Heart left ventricle (tissue), 16 donors: ENCODE measurements at regions not wholly inside any gene's neighbourhood (a gene's known extent, or its start where the extent isn't known, plus 50 kb on each side); places are given as distances from the start of the nearest gene placed in this dataset.
"Not testable (repeated sequence)": the region's sequence is repeated elsewhere in the genome, so short reads cannot be mapped to it uniquely, and the experiment has no call there.

Experiments used
- ATAC-seq, 4 donors: fragments of 200-7000 bp; cut with Tn5 transposase; one replicate each; pipeline ENCODE4 v1.9.1; 2020 to 2022; ENCODE audit warnings: moderate library complexity in 4 of 4, mild to moderate bottlenecking in 3 of 4, moderate number of reproducible peaks in 1 of 4
- DNase-seq, 5 donors: peaks; one replicate each; pipeline ENCODE4 v3.0.0-alpha.2; 2020
- H3K27ac ChIP-seq, 12 donors: fragments of 200-600 bp; sonication (generic) in 4 of 12; one replicate each; pipeline versions ENCODE4 v1.5.0 to v1.8.0; 2016 to 2022; ENCODE audit warnings: mild to moderate bottlenecking in 2 of 12
- H3K27me3 ChIP-seq, 9 donors: fragments of 200-600 bp; sonication (generic) in 2 of 9; one replicate each; pipeline versions ENCODE4 v1.5.1 to v1.8.0; 2016 to 2022; ENCODE audit warnings: mild to moderate bottlenecking in 3 of 9
- H3K36me3 ChIP-seq, 9 donors: fragments of 200-600 bp; sonication (generic) in 2 of 9; one replicate each; pipeline versions ENCODE4 v1.5.0 to v1.8.0; 2018 to 2022; ENCODE audit warnings: mild to moderate bottlenecking in 2 of 9
- H3K4me1 ChIP-seq, 12 donors: fragments of 200-600 bp; sonication (generic) in 4 of 12; one replicate each; pipeline versions ENCODE4 v1.5.0 to v1.8.0; 2016 to 2022; ENCODE audit warnings: mild to moderate bottlenecking in 3 of 12
- H3K4me3 ChIP-seq, 12 donors: fragments of 200-600 bp; sonication (generic) in 4 of 12; one replicate each; pipeline versions ENCODE4 v1.5.0 to v1.8.0; 2017 to 2022; ENCODE audit warnings: mild to moderate bottlenecking in 9 of 12, moderate library complexity in 4 of 12
- H3K9me3 ChIP-seq, 12 donors: fragments of 200-600 bp; sonication (generic) in 4 of 12; one replicate each; pipeline versions ENCODE4 v1.5.0 to v1.8.0; 2016 to 2022; ENCODE audit warnings: mild to moderate bottlenecking in 1 of 12
- POLR2A ChIP-seq, 2 donors: fragments of 450-650 bp; IDR thresholded peaks; one replicate each; pipeline ENCODE4 v1.6.1; 2017; ENCODE audit warnings: antibody characterized with exemption in 2 of 2, mild to moderate bottlenecking in 2 of 2, moderate library complexity in 2 of 2
- WGBS, 4 donors: extraction: QIAGEN DNeasy Blood & Tissue Kit in 2 of 4; methylation state at CpG; one replicate each; pipeline versions ENCODE4 v1.1.5 to v1.1.7; 2013 to 2018; 5-methylcytosine and 5-hydroxymethylcytosine counted together
- intact Hi-C, 10 donors: fragments of 100-400 bp; cut with DNase I; formaldehyde crosslinking; loops; one replicate each; pipeline versions ENCODE4 v1.11.1 to v1.14.2; 2022
- TF ChIP-seq, protein P1 (sequence below), 12 donors: fragments of 200-600 bp; sonication (generic) in 4 of 12; IDR thresholded peaks; one replicate each; pipeline versions ENCODE4 v1.5.0 to v1.8.0; 2018 to 2022; ENCODE audit warnings: antibody characterized with exemption in 12 of 12, mild to moderate bottlenecking in 5 of 12
- donor health status: ischemic (EF 13 %, LVEDD 7.1; RV severe dilation, severe dysfunction).
- donor health status: healthy with polysubstance abuse.
- donor health status: DM: no; HTN: yes; CAD: no.
- donor health status: DM: no; HTN: no; CAD: no.
- donor health status: ischemic (EF 25% LVEDD 6.9; RV normal size, moderate dysfunction).
- donor health status: ischemic (EF 25% LVEDD 5.7; RV mildly dilated, moderate dysfunction).
- donor health status: healthy.
- donor health status: DM: yes; HTN: yes; CAD: no.
- donor health status: ischemic (EF 35%, LVEDD 5.7; RV mildly dilated, moderate dysfunction).
- donor health status: nonischemic (EF 11% LVEDD 7.7; RV severe dilation, severe dysfunction).
- donor health status: DM: yes; HTN: yes; CAD: no.
- donor health status: PGD.
- donor health status: ischemic (EF 29% LVEDD 5.4; RV normal size, mild dysfunction).
- donor health status: nonischemic (EF 23%, LVEDD 6.1; RV moderate dilation, normal function).

DNA sequence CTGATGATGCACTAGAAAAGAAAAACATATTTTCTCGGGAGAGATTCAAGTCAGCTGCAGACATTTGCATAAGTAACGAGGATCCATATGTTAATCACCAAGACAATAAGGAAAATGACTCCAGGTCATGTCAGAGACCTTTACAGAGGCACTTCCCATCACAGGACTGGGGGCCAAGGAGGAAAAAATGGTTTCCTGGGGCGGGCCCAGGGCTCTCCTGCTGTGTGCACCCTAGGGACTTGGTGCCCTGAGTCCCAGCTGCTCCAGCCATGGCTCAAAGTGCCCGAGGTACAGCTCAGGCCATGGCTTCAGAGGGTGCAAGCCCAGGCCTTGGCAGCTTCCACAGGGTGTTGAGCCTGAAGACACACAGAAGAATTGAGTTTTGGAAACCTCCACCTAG is 415.4 kb upstream of the FRG1 start:
- 50 to 73% (median 59%) methylated on average over 3 to 4 of the region's 4 CpGs for WGBS, 4 donors
- no peak for TF ChIP-seq POLR2A (IDR thresholded peaks at IDR 0.05)
- H3K36me3 ChIP-seq, result no peaks in the 10 kb centered on the region
- H3K27me3 ChIP-seq, result no peaks in the 10 kb centered on the region
- intact Hi-C loops, result no loop called here
- ATAC-seq, result no peak
- no peaks in the 10 kb centered on the region for H3K4me1 ChIP-seq
- no peak for DNase-seq
- H3K4me3 ChIP-seq, result no peak overlapping the region
- no peak overlapping the region for H3K27ac ChIP-seq
- H3K9me3 ChIP-seq, result peaks cover 0 to 42% (median 14%) of the 10 kb centered on the region in 12 donors

GRCh38 chr4:189530848-189531247 is 409.8 kb upstream of the FRG1 start:
- H3K27ac ChIP-seq, result no peak overlapping the region
- no peak for ATAC-seq
- intact Hi-C loops, result no loop called here

DNA sequence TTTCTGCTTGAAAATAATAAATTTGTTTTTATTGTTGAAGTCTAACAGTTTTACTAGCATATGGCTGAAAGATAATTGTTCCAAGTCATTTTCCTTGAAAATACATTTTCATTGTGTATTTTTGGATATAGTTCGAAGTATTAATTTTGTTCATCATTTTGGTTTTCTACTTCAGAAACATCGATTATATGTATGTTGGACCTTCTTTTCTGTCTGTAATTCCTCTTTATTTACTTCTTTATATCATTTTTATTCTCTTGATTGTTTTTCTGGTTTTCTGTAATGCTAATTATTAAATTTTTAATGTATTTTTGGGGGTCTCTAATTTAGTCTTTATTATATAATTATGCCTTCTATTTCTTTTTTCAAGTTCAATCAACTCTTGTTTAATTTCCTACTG is 407.1 kb upstream of the FRG1 start:
- 89 to 97% (median 92%) methylated on average over 2 of the region's 2 CpGs for WGBS, 4 donors
- no peaks in the 10 kb centered on the region for H3K36me3 ChIP-seq
- no peak for ATAC-seq

More at GRCh38 chr4:189530848-189531247, 409.8 kb upstream of the FRG1 start:
- peaks cover 0 to 61% (median 24%) of the 10 kb centered on the region in 12 donors for H3K9me3 ChIP-seq
- 37 to 50% (median 44%) methylated on average over 2 of the region's 2 CpGs for WGBS, 4 donors
- H3K4me3 ChIP-seq, result no peak overlapping the region
- H3K4me1 ChIP-seq, result no peaks in the 10 kb centered on the region
- TF ChIP-seq POLR2A (IDR thresholded peaks at IDR 0.05), result no peak
- TF ChIP-seq, protein P1, sequence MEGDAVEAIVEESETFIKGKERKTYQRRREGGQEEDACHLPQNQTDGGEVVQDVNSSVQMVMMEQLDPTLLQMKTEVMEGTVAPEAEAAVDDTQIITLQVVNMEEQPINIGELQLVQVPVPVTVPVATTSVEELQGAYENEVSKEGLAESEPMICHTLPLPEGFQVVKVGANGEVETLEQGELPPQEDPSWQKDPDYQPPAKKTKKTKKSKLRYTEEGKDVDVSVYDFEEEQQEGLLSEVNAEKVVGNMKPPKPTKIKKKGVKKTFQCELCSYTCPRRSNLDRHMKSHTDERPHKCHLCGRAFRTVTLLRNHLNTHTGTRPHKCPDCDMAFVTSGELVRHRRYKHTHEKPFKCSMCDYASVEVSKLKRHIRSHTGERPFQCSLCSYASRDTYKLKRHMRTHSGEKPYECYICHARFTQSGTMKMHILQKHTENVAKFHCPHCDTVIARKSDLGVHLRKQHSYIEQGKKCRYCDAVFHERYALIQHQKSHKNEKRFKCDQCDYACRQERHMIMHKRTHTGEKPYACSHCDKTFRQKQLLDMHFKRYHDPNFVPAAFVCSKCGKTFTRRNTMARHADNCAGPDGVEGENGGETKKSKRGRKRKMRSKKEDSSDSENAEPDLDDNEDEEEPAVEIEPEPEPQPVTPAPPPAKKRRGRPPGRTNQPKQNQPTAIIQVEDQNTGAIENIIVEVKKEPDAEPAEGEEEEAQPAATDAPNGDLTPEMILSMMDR (IDR thresholded peaks at IDR 0.05), result no peak
- DNase-seq, result no peak
- H3K36me3 ChIP-seq, result no peaks in the 10 kb centered on the region
- no peaks in the 10 kb centered on the region for H3K27me3 ChIP-seq

GRCh38 chr4:189547559-189547958 is 393.1 kb upstream of the FRG1 start:
- 79 to 86% (median 83%) methylated on average over 7 of the region's 7 CpGs for WGBS, 4 donors
- no peak overlapping the region for H3K4me3 ChIP-seq
- H3K9me3 ChIP-seq, result no peaks in the 10 kb centered on the region
- intact Hi-C loops, result no loop called here
- TF ChIP-seq POLR2A (IDR thresholded peaks at IDR 0.05), result no peak
- TF ChIP-seq, protein P1 (IDR thresholded peaks at IDR 0.05), result no peak
- no peaks in the 10 kb centered on the region for H3K36me3 ChIP-seq
- no peaks in the 10 kb centered on the region for H3K4me1 ChIP-seq
- no peak overlapping the region for H3K27ac ChIP-seq
- no peak for ATAC-seq
- no peak for DNase-seq
- H3K27me3 ChIP-seq, result no peaks in the 10 kb centered on the region

More for the DNA sequence above, 407.1 kb upstream of the FRG1 start:
- intact Hi-C loops, result no loop called here
- TF ChIP-seq POLR2A (IDR thresholded peaks at IDR 0.05), result no peak
- TF ChIP-seq, protein P1 (IDR thresholded peaks at IDR 0.05), result no peak
- no peaks in the 10 kb centered on the region for H3K27me3 ChIP-seq
- H3K9me3 ChIP-seq, result peaks cover 0 to 41% (median 20%) of the 10 kb centered on the region in 12 donors
- H3K4me1 ChIP-seq, result no peaks in the 10 kb centered on the region
- no peak for DNase-seq
- no peak overlapping the region for H3K27ac ChIP-seq
- H3K4me3 ChIP-seq, result no peak overlapping the region

- intact Hi-C loops, result no loop called here
- ATAC-seq (no peak), DNase-seq (no peak)
- Histone ChIP-seq H3K27me3 (no peaks in the 10 kb centered on the region), H3K9me3 (no peaks in the 10 kb centered on the region), H3K27ac (no peak overlapping the region), H3K36me3 (no peaks in the 10 kb centered on the region), H3K4me1 (no peaks in the 10 kb centered on the region), H3K4me3 (no peak overlapping the region)
- TF ChIP-seq, protein P1 (IDR thresholded peaks at IDR 0.05), result no peak
- TF ChIP-seq POLR2A (IDR thresholded peaks at IDR 0.05), result no peak
- 36 to 54% (median 49%) methylated on average over 6 of the region's 6 CpGs for WGBS, 4 donors
Observed at GRCh38 chr4:189548484-189549125, 392.1 kb upstream of the FRG1 start.

DNA sequence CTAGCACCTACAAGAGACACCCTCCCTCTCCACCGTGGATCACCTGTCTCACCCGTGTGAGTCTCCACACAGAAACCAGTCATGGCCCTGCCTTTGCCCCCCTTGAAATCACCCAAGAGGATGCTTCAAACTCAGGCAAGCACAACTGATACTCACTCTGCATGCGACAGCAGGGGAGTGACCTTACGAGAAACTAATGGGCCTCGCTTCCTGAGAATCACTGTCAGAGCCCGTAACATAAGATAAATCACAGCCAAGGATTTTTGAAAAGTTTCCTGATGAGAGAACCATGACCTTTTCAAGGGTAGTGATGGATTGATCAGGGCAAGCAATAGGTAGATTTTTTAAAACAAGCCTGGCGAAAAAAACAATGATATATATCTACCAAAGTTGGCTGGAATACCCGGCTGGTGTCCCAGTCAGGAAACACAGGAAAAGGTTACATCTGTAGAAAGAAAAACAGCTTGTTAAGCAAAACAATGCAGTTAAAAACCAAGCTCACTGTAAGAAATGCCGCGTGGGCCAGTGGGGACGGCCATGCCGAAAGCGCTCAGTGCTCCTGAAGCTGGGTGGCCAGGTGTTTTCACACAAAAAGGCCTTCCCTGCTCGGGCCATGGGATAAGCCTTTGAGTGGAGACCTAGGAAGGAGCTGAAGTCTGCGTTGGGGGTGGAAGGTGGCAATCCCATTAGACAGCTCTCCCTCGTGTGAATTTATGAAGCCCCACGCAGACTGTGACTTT is 388.6 kb upstream of the FRG1 start:
- H3K9me3 ChIP-seq, H3K36me3 ChIP-seq, ATAC-seq, DNase-seq, intact Hi-C loops, H3K4me3 ChIP-seq, H3K27me3 ChIP-seq, H3K27ac ChIP-seq, H3K4me1 ChIP-seq: not testable (repeated sequence)
- 69 to 79% (median 72%) methylated on average over 16 to 17 of the region's 17 CpGs for WGBS, 4 donors

- H3K36me3 ChIP-seq, H3K27ac ChIP-seq, H3K27me3 ChIP-seq, H3K4me3 ChIP-seq, ATAC-seq, H3K9me3 ChIP-seq, H3K4me1 ChIP-seq, intact Hi-C loops, DNase-seq: not testable (repeated sequence)
- 52 to 61% (median 57%) methylated on average over 7 to 8 of the region's 8 CpGs for WGBS, 4 donors
Observed at GRCh38 chr4:189560605-189561004, 380.1 kb upstream of the FRG1 start.
